Neuronal stem cell (in vitro differentiated cells): ENCODE measurements at regions not wholly inside any gene's neighbourhood (a gene's known extent, or its start where the extent isn't known, plus 50 kb on each side); places are given as distances from the start of the nearest gene placed in this dataset.

Experiments used
- DNase-seq: peaks from one replicate; pipeline ENCODE4 v3.0.0-alpha.2; 2013; ENCODE audit warnings: low spot score
- H2AFZ ChIP-seq: one replicate; pipeline ENCODE4 v1.6.1; 2013; ENCODE audit warnings: mild to moderate bottlenecking, low read length, inconsistent platforms
- H2AK5ac ChIP-seq: 2 replicates; pipeline ENCODE4 v1.6.1; 2013; ENCODE audit warnings: low read depth, mild to moderate bottlenecking, inconsistent platforms, low read length, moderate library complexity, mixed read lengths
- H2BK120ac ChIP-seq: 2 replicates; pipeline ENCODE4 v1.6.1; 2013; ENCODE audit warnings: low read depth, mild to moderate bottlenecking, inconsistent platforms, low read length, moderate library complexity, mixed read lengths
- H2BK12ac ChIP-seq: one replicate; pipeline ENCODE4 v1.6.1; 2013; ENCODE audit warnings: low read length, inconsistent platforms
- H2BK15ac ChIP-seq: 2 replicates; pipeline ENCODE4 v1.6.1; 2013; ENCODE audit warnings: mild to moderate bottlenecking, low read length, inconsistent platforms, mixed read lengths
- H2BK5ac ChIP-seq: one replicate; pipeline ENCODE4 v1.6.1; 2013; ENCODE audit warnings: inconsistent platforms, mild to moderate bottlenecking, low read length, moderate library complexity
- H3K14ac ChIP-seq: one replicate; pipeline ENCODE4 v1.6.1; 2013; ENCODE audit warnings: low read length, inconsistent platforms
- H3K18ac ChIP-seq: 2 replicates; pipeline ENCODE4 v1.6.1; 2013; ENCODE audit warnings: low read length, inconsistent platforms
- H3K23ac ChIP-seq: 2 replicates; pipeline ENCODE4 v1.6.1; 2013; ENCODE audit warnings: low read depth, mild to moderate bottlenecking, mixed read lengths, low read length, inconsistent platforms; ENCODE audit not compliant: poor library complexity
- H3K27ac ChIP-seq: replicated peaks from 3 replicates; pipeline ENCODE4 v1.5.1; 2013; ENCODE audit warnings: low read length, inconsistent platforms
- H3K27me3 ChIP-seq, 3 experiments: 2 replicates each; pipeline ENCODE4 v1.6.1; 2013; ENCODE audit warnings: low read length in 3 of 3, mild to moderate bottlenecking in 2 of 3, inconsistent platforms in 1 of 3, low read depth in 1 of 3, mixed read lengths in 1 of 3, moderate library complexity in 1 of 3; ENCODE audit not compliant: control insufficient read depth in 3 of 3, insufficient read depth in 3 of 3
- H3K36me3 ChIP-seq, 2 donors: replicated peaks in 1 of 2; 2 replicates each; pipeline ENCODE4 v1.6.1; 2013; ENCODE audit warnings: low read length in 2 of 2; ENCODE audit not compliant: control insufficient read depth in 2 of 2, insufficient read depth in 2 of 2
- H3K4ac ChIP-seq: 2 replicates; pipeline ENCODE4 v1.6.1; 2013; ENCODE audit warnings: inconsistent platforms, mild to moderate bottlenecking, low read length, moderate library complexity
- H3K4me1 ChIP-seq, 2 donors: 1 replicate in 1 of 2; 2 replicates in 1 of 2; pipeline ENCODE4 v1.6.1; 2013; ENCODE audit warnings: low read length in 2 of 2, low read depth in 1 of 2; ENCODE audit not compliant: control insufficient read depth in 2 of 2, insufficient read depth in 1 of 2
- H3K4me2 ChIP-seq: one replicate; pipeline ENCODE4 v1.6.1; 2013; ENCODE audit warnings: mild to moderate bottlenecking, low read length, inconsistent platforms; ENCODE audit not compliant: insufficient read depth, poor library complexity, severe bottlenecking
- H3K4me3 ChIP-seq, 2 donors: 2 replicates each; pipeline ENCODE4 v1.5.1; 2013; ENCODE audit warnings: low read length in 2 of 2, mild to moderate bottlenecking in 2 of 2, inconsistent platforms in 1 of 2, moderate library complexity in 1 of 2
- H3K79me1 ChIP-seq: one replicate; pipeline ENCODE4 v1.6.1; 2013; ENCODE audit warnings: low read depth, mild to moderate bottlenecking, inconsistent platforms, low read length, moderate library complexity
- H3K9ac ChIP-seq: one replicate; pipeline ENCODE4 v1.6.1; 2013; ENCODE audit warnings: mild to moderate bottlenecking, low read depth, low read length, inconsistent platforms; ENCODE audit not compliant: poor library complexity
- H3K9me3 ChIP-seq, 2 donors: replicated peaks in 1 of 2; 2 replicates each; pipeline versions ENCODE3 to v1.6.1; 2013; ENCODE audit warnings: low read length in 2 of 2, mild to moderate bottlenecking in 2 of 2, inconsistent platforms in 1 of 2, low read depth in 1 of 2, mixed read lengths in 1 of 2, moderate library complexity in 1 of 2; ENCODE audit not compliant: control insufficient read depth in 2 of 2, insufficient read depth in 1 of 2
- H4K8ac ChIP-seq: one replicate; pipeline ENCODE4 v1.6.1; 2013; ENCODE audit warnings: low read depth, mild to moderate bottlenecking, inconsistent platforms, low read length, moderate library complexity
- H4K91ac ChIP-seq: one replicate; pipeline ENCODE4 v1.6.1; 2013; ENCODE audit warnings: low read length, low read depth, mild to moderate bottlenecking, inconsistent platforms; ENCODE audit not compliant: poor library complexity
- WGBS, 2 donors: extraction: QIAGEN DNeasy Blood & Tissue Kit; methylation state at CpG; one replicate each; pipeline ENCODE4 v1.1.7; 2013; ENCODE audit warnings: missing lambda C conversion rate in 2 of 2, mixed read lengths in 1 of 2; ENCODE audit not compliant: insufficient read length in 2 of 2, insufficient replicate concordance in 1 of 2; ENCODE audit errors: extremely low coverage in 2 of 2; 5-methylcytosine and 5-hydroxymethylcytosine counted together

DNA sequence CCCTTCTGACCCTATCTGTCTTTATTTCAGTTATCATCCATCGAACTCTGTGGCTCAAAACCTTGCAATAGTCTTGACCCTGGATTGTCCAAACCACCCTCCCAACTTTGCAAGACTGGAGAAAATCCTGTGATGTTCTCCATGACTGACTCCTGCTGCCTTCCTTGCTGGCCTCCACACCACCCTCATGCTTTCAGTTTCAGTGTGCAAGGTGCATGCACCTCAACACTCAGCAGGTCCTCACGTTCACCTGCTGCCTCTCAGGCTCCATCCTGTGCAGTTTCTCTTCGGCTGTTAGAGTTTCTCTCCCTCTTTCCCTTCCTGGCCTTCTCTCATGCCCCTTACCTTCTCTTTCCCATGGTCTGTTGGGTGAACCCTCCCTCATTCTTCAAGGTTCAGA, 59.4 kb upstream of the ASIC2 start:
- H3K79me1 ChIP-seq = no peaks in the 10 kb centered on the region
- no peak overlapping the region for H4K91ac ChIP-seq
- H3K18ac ChIP-seq = no peak overlapping the region
- no peak overlapping the region for H2BK120ac ChIP-seq
- H2BK12ac ChIP-seq = no peak overlapping the region
- no peak overlapping the region for H3K27ac ChIP-seq
- H2BK15ac ChIP-seq = no peak overlapping the region
- H4K8ac ChIP-seq = no peak overlapping the region
- no peak overlapping the region for H3K9ac ChIP-seq
- no peak overlapping the region for H3K4me3 ChIP-seq
- no peak overlapping the region for H3K4me2 ChIP-seq
- no peak overlapping the region for H2AK5ac ChIP-seq
- DNase-seq = no peak
- no peak overlapping the region for H2AFZ ChIP-seq
- WGBS, 2 donors = no CpG with 5 or more reads among the region's 3 CpGs
- no peaks in the 10 kb centered on the region for H3K36me3 ChIP-seq
- no peak overlapping the region for H3K23ac ChIP-seq
- H3K14ac ChIP-seq = no peak overlapping the region
- H3K4ac ChIP-seq = no peak overlapping the region
- H3K27me3 ChIP-seq = no peaks in the 10 kb centered on the region
- H2BK5ac ChIP-seq = no peak overlapping the region
- H3K9me3 ChIP-seq = peaks cover 0 to 2% of the 10 kb centered on the region in 2 donors
- no peaks in the 10 kb centered on the region for H3K4me1 ChIP-seq

DNA sequence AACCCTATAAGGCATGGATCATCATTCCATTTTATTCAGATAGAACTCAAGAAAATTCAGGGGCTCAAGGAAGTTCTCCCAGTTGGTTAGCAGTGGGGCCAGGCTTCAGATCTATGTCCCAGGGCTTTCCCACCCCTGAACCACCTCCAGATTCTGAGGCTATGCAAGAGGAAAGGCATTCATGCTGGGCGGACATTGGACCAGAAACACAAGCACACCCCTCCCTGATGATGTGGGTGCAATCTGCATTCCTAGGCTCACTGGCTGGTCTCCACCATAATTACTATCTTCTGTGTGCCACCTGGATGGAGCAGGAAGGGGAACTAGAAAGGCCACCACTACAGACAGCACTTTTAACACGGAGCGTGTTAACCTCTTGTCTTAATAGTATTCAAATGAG, 63.2 kb upstream of the ASIC2 start:
- Histone ChIP-seq H3K27me3 (no peaks in the 10 kb centered on the region), H2BK15ac (no peak overlapping the region), H3K36me3 (no peaks in the 10 kb centered on the region), H3K18ac (no peak overlapping the region), H3K23ac (no peak overlapping the region), H2BK120ac (no peak overlapping the region), H3K14ac (no peak overlapping the region), H4K91ac (no peak overlapping the region), H2BK5ac (no peak overlapping the region), H3K4me1 (no peaks in the 10 kb centered on the region), H3K27ac (no peak overlapping the region), H3K9me3 (no peaks in the 10 kb centered on the region), H2AK5ac (no peak overlapping the region), H3K4ac (no peak overlapping the region), H3K79me1 (no peaks in the 10 kb centered on the region), H3K4me3 (no peak overlapping the region), H4K8ac (no peak overlapping the region), H3K9ac (no peak overlapping the region), H3K4me2 (no peak overlapping the region), H2AFZ (no peak overlapping the region), H2BK12ac (no peak overlapping the region)
- no CpG with 5 or more reads among the region's 3 CpGs for WGBS, 2 donors
- no peak for DNase-seq

DNA sequence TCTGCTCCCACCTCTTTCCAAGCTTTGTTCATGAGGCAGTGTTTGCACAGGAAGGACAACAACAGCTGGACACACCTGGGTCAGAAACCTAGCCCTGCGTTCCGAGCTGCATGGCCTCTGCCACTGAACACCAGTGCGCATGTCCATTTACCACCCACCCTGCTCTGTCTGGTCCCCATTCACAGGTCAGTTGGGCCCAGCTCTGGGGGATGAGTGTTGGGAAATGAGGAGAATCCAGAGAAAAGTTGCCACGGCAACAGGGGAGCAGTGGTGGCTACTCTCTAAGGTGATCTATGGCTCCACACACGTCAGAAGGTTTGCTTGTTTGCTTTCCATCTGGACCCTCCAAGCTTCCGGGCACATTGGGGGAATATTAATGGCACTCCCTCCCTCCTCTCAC, 70.4 kb upstream of the ASIC2 start:
- Histone ChIP-seq H3K23ac (no peak overlapping the region), H4K91ac (no peak overlapping the region), H3K14ac (no peak overlapping the region), H3K4me2 (no peak overlapping the region), H3K4me3 (no peak overlapping the region), H2BK120ac (no peak overlapping the region), H4K8ac (no peak overlapping the region), H3K4me1 (peaks cover 0 to 2% of the 10 kb centered on the region in 2 donors), H3K27ac (no peak overlapping the region), H2BK15ac (no peak overlapping the region), H3K36me3 (no peaks in the 10 kb centered on the region), H3K18ac (no peak overlapping the region), H2AFZ (no peak overlapping the region), H2AK5ac (no peak overlapping the region), H2BK5ac (no peak overlapping the region), H3K9ac (no peak overlapping the region), H3K27me3 (no peaks in the 10 kb centered on the region), H3K9me3 (no peaks in the 10 kb centered on the region), H3K79me1 (no peaks in the 10 kb centered on the region), H2BK12ac (no peak overlapping the region), H3K4ac (no peak overlapping the region)
- DNase-seq = no peak
- no CpG with 5 or more reads among the region's 6 CpGs for WGBS, 2 donors

DNA sequence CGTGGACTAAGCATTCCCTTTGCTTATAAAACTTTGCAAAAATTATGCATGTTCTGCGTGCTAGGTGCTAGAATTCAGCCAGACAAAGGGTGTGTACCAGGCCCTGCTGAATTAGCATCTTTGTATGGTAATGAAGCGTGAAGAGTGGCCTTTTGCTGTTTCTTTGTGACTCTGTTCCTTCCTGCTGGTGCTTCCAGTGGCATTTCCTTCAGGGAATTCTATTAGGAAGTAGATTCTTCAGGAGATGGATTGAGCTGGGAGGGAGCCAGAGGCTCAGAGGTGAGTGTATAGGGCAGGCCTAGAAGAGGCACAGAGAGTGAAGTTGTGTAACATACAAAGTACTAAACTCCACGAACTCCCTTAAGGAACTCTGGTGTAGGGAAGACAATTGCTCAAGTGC, 73.9 kb upstream of the ASIC2 start:
- H3K27me3 ChIP-seq = no peaks in the 10 kb centered on the region
- H3K18ac ChIP-seq = no peak overlapping the region
- no peak overlapping the region for H2AFZ ChIP-seq
- no CpG with 5 or more reads among the region's 4 CpGs for WGBS, 2 donors
- no peak overlapping the region for H3K4me2 ChIP-seq
- H3K4ac ChIP-seq = no peak overlapping the region
- no peak for DNase-seq
- H3K23ac ChIP-seq = no peak overlapping the region
- H3K9ac ChIP-seq = no peak overlapping the region
- H3K27ac ChIP-seq = no peak overlapping the region
- H3K4me1 ChIP-seq = peaks cover 0 to 5% of the 10 kb centered on the region in 2 donors
- no peaks in the 10 kb centered on the region for H3K36me3 ChIP-seq
- no peak overlapping the region for H2BK15ac ChIP-seq
- no peaks in the 10 kb centered on the region for H3K9me3 ChIP-seq
- no peak overlapping the region for H4K8ac ChIP-seq
- no peak overlapping the region for H2BK120ac ChIP-seq
- H2BK12ac ChIP-seq = no peak overlapping the region
- H4K91ac ChIP-seq = no peak overlapping the region
- H2AK5ac ChIP-seq = no peak overlapping the region
- no peak overlapping the region for H3K14ac ChIP-seq
- H3K79me1 ChIP-seq = no peaks in the 10 kb centered on the region
- no peak overlapping the region for H2BK5ac ChIP-seq
- H3K4me3 ChIP-seq = no peak overlapping the region
